Hepatic stellate cell (primary cell): ENCODE measurements at regions not wholly inside any gene's neighbourhood (a gene's known extent, or its start where the extent isn't known, plus 50 kb on each side); places are given as distances from the start of the nearest gene placed in this dataset.

Source experiments
- DNase-seq: peaks from one replicate; pipeline ENCODE4 v3.0.0; 2011; ENCODE audit warnings: low spot score

- DNase-seq: no peak
These were observed 347.9 kb downstream of the SEC14L1 start for GRCh38 chr17:77488531-77489238.

- DNase-seq: no peak
These were observed 348.6 kb downstream of the SEC14L1 start for GRCh38 chr17:77489239-77489892.

GRCh38 chr17:77489893-77490255 lies 349.1 kb downstream of the SEC14L1 start:
- no peak for DNase-seq

- no peak for DNase-seq
These were observed 349.8 kb downstream of the SEC14L1 start for GRCh38 chr17:77490361-77491183.

- no peak for DNase-seq
These were observed 351.2 kb downstream of the SEC14L1 start for GRCh38 chr17:77491921-77492445.

GRCh38 chr17:77492446-77493237 lies 351.9 kb downstream of the SEC14L1 start:
- DNase-seq: no peak

GRCh38 chr17:77493238-77493820 lies 352.6 kb downstream of the SEC14L1 start:
- no peak for DNase-seq

- DNase-seq: no peak
These were observed 353.3 kb downstream of the SEC14L1 start for GRCh38 chr17:77493901-77494663.

GRCh38 chr17:77494664-77495435 lies 354.1 kb downstream of the SEC14L1 start:
- DNase-seq: peak; percentile 93

GRCh38 chr17:77495575-77495974 lies 354.8 kb downstream of the SEC14L1 start:
- no peak for DNase-seq

- DNase-seq: no peak
These were observed 355.6 kb downstream of the SEC14L1 start for GRCh38 chr17:77496401-77496801.

- DNase-seq: no peak
These were observed 356.2 kb downstream of the SEC14L1 start for GRCh38 chr17:77496831-77497577.

GRCh38 chr17:77497578-77497934 lies 356.8 kb downstream of the SEC14L1 start:
- DNase-seq: no peak

- no peak for DNase-seq
These were observed 357.4 kb downstream of the SEC14L1 start for GRCh38 chr17:77498091-77498741.

GRCh38 chr17:77498791-77499698 lies 358.3 kb downstream of the SEC14L1 start:
- no peak for DNase-seq

- DNase-seq: no peak
These were observed 359.1 kb downstream of the SEC14L1 start for GRCh38 chr17:77499699-77500435.

- DNase-seq: no peak
These were observed 360.4 kb downstream of the SEC14L1 start for GRCh38 chr17:77501101-77501566.
